ENCODE measurements at regions not wholly inside any gene's neighbourhood (a gene's known extent, or its start where the extent isn't known, plus 50 kb on each side); places are given as distances from the start of the nearest gene placed in this dataset.

GRCh38 chr18:34370704-34371395 is 146.1 kb upstream of the NOL4 start:
- no peak for TF ChIP-seq SP4 (IDR thresholded peaks at IDR 0.05; ENCODE audit: low read length)
- no peak for TF ChIP-seq SUZ12 (IDR thresholded peaks at IDR 0.05; ENCODE audit: low read length)
- no peak for TF ChIP-seq CTCF (IDR thresholded peaks at IDR 0.05; ENCODE audit: control extremely low read depth in 1 of 3, insufficient read depth in 1 of 3, low read depth in 1 of 3, low read length in 3 of 3)
- TF ChIP-seq POLR2A (IDR thresholded peaks at IDR 0.05; ENCODE audit: control extremely low read depth in 1 of 2, low read depth in 2 of 2, low read length in 2 of 2): no peak
- TF ChIP-seq ATF3 (IDR thresholded peaks at IDR 0.05; ENCODE audit: insufficient read depth, low read depth, low read length): no peak
